ENCODE measurements at regions not wholly inside any gene's neighbourhood (a gene's known extent, or its start where the extent isn't known, plus 50 kb on each side); places are given as distances from the start of the nearest gene placed in this dataset.

DNA sequence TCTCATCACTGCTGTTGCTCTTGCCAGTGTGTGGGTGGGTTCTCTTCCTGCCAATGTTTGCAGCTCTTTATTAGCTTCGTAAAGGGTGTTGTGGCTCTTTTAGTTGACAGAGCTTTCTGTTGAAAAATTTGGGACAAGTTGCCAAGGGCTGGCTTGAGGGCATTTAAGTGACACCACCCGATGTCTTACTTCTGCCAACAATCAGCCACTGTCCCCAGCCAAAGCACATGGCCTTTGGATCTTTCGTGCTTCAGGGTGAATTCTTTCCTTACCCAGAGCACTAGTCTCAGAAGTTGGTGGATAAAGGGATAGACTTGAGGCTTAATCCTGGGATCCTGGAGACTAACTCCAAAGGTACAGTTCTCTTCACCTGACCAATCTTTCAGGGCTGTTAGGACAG lies 113.6 kb downstream of the SOX3 start:
- H3K4me1 ChIP-seq (ENCODE audit: control insufficient read depth, insufficient read depth, low read length) = no peaks in the 10 kb centered on the region
- H3K27me3 ChIP-seq (ENCODE audit: control insufficient read depth, insufficient read depth, low read length) = no peaks in the 10 kb centered on the region
- Mint-ChIP-seq H3K27me3 (ENCODE audit: low read depth in 2 of 2) (no peaks in the 10 kb centered on the region), H3K27ac (no peak overlapping the region), H3K4me1 (no peaks in the 10 kb centered on the region), H3K9me3 (no peaks in the 10 kb centered on the region), H3K36me3 (no peaks in the 10 kb centered on the region), H3K4me3 (no peak overlapping the region)
- H3K27ac ChIP-seq (ENCODE audit: low read length) = no peak overlapping the region
- H3K9me3 ChIP-seq (ENCODE audit: control insufficient read depth, insufficient read depth, low read length) = no peaks in the 10 kb centered on the region
- H3K36me3 ChIP-seq (ENCODE audit: control insufficient read depth, insufficient read depth, low read length) = no peaks in the 10 kb centered on the region
- 90% methylated on average over 1 of the region's 3 CpGs for WGBS (ENCODE audit: insufficient coverage)
- intact Hi-C loops (cut with micrococcal nuclease) = no loop called here
- ATAC-seq = no peak
- TF ChIP-seq, protein P1, sequence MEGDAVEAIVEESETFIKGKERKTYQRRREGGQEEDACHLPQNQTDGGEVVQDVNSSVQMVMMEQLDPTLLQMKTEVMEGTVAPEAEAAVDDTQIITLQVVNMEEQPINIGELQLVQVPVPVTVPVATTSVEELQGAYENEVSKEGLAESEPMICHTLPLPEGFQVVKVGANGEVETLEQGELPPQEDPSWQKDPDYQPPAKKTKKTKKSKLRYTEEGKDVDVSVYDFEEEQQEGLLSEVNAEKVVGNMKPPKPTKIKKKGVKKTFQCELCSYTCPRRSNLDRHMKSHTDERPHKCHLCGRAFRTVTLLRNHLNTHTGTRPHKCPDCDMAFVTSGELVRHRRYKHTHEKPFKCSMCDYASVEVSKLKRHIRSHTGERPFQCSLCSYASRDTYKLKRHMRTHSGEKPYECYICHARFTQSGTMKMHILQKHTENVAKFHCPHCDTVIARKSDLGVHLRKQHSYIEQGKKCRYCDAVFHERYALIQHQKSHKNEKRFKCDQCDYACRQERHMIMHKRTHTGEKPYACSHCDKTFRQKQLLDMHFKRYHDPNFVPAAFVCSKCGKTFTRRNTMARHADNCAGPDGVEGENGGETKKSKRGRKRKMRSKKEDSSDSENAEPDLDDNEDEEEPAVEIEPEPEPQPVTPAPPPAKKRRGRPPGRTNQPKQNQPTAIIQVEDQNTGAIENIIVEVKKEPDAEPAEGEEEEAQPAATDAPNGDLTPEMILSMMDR (IDR thresholded peaks at IDR 0.05) = no peak
- DNase-seq = no peak
- H3K4me3 ChIP-seq (ENCODE audit: low read length) = no peak overlapping the region

DNA sequence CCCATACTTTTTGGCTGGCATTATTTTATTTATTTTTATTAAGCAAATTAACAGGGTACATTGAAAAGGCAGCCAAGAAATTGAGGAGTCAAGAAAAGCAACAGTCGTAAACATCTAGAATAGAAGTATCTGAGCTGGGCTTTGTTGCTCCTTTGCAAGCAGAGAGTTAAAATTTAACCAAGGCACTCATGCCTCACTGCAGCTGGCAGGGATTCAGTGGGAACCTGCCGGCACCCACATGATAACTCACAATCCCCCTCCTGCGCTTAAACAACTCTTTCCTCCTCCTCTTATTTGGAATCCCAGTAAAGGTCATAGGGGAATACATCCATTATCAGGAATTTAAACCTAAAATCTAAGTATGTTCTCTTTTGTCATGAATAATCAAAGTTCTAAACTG lies 115.5 kb downstream of the SOX3 start:
- no peaks in the 10 kb centered on the region for H3K36me3 Mint-ChIP-seq
- no peaks in the 10 kb centered on the region for H3K27me3 Mint-ChIP-seq (ENCODE audit: low read depth in 2 of 2)
- WGBS (ENCODE audit: insufficient coverage) = 80% methylated on average over 3 of the region's 3 CpGs
- intact Hi-C loops (cut with micrococcal nuclease) = no loop called here
- H3K27me3 ChIP-seq (ENCODE audit: control insufficient read depth, insufficient read depth, low read length) = no peaks in the 10 kb centered on the region
- DNase-seq = no peak
- H3K9me3 Mint-ChIP-seq = peaks cover 0 to 7% of the 10 kb centered on the region in 2 donors
- H3K27ac Mint-ChIP-seq = no peak overlapping the region
- no peaks in the 10 kb centered on the region for H3K4me1 ChIP-seq (ENCODE audit: control insufficient read depth, insufficient read depth, low read length)
- no peak overlapping the region for H3K27ac ChIP-seq (ENCODE audit: low read length)
- no peaks in the 10 kb centered on the region for H3K36me3 ChIP-seq (ENCODE audit: control insufficient read depth, insufficient read depth, low read length)
- H3K9me3 ChIP-seq (ENCODE audit: control insufficient read depth, insufficient read depth, low read length) = no peaks in the 10 kb centered on the region
- no peaks in the 10 kb centered on the region for H3K4me1 Mint-ChIP-seq
- TF ChIP-seq, protein P1 (IDR thresholded peaks at IDR 0.05) = no peak
- ATAC-seq = no peak
- H3K4me3 ChIP-seq (ENCODE audit: low read length) = no peak overlapping the region
- no peak overlapping the region for H3K4me3 Mint-ChIP-seq

DNA sequence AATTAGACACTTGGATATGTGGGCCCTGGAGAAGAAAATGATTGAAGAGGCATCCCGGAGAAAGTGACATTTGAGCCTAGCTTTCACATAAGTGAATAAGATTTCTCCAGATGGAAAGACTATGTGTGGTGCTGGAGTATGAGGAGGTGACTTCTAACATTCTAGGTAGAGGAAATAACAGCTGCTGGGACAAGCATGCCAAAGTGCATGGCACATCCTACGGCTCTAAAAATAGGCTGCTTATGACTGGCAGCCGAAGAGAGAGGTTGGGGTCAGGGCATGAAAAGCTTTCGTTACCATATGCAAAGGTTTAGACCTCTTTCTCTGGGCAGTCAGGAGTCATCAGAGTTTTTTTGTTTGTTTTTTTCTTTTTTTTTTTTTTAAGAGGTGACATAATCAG lies 142.0 kb downstream of the SOX3 start:
- WGBS (ENCODE audit: insufficient coverage) = 87% methylated on average over 3 of the region's 4 CpGs
- Mint-ChIP-seq H3K4me1 (no peaks in the 10 kb centered on the region), H3K36me3 (no peaks in the 10 kb centered on the region), H3K27ac (no peak overlapping the region), H3K9me3 (no peaks in the 10 kb centered on the region), H3K27me3 (ENCODE audit: low read depth in 2 of 2) (no peaks in the 10 kb centered on the region), H3K4me3 (no peak overlapping the region)
- TF ChIP-seq, protein P1 (IDR thresholded peaks at IDR 0.05) = no peak
- intact Hi-C loops (cut with micrococcal nuclease) = no loop called here
- Histone ChIP-seq H3K4me3 (ENCODE audit: low read length) (no peak overlapping the region), H3K27me3 (ENCODE audit: control insufficient read depth, insufficient read depth, low read length) (no peaks in the 10 kb centered on the region), H3K9me3 (ENCODE audit: control insufficient read depth, insufficient read depth, low read length) (no peaks in the 10 kb centered on the region), H3K4me1 (ENCODE audit: control insufficient read depth, insufficient read depth, low read length) (no peaks in the 10 kb centered on the region), H3K27ac (ENCODE audit: low read length) (no peak overlapping the region), H3K36me3 (ENCODE audit: control insufficient read depth, insufficient read depth, low read length) (no peaks in the 10 kb centered on the region)
- DNase-seq (no peak), ATAC-seq (no peak)

DNA sequence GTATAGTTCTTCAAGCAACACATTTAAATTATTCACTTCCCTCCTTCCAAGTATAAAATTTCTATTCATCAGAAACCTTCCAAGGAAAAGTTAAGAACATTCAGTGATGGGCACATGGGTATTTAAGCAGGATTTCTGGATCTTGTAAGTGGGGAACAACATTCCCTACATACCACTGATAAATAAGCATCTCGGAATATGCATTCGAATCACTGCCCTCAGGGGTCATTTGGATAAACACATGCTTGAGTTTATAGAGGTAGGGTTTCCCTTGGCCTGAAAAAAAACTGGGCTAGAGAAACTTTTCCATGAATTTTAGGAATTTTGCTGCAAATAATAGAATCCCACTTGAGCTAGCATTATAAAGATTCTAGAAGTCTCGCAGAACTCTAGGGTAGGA lies 143.9 kb downstream of the SOX3 start:
- no peaks in the 10 kb centered on the region for H3K27me3 Mint-ChIP-seq (ENCODE audit: low read depth in 2 of 2)
- Histone ChIP-seq H3K4me3 (ENCODE audit: low read length) (no peak overlapping the region), H3K36me3 (ENCODE audit: control insufficient read depth, insufficient read depth, low read length) (no peaks in the 10 kb centered on the region), H3K4me1 (ENCODE audit: control insufficient read depth, insufficient read depth, low read length) (no peaks in the 10 kb centered on the region), H3K27me3 (ENCODE audit: control insufficient read depth, insufficient read depth, low read length) (no peaks in the 10 kb centered on the region), H3K27ac (ENCODE audit: low read length) (no peak overlapping the region), H3K9me3 (ENCODE audit: control insufficient read depth, insufficient read depth, low read length) (no peaks in the 10 kb centered on the region)
- H3K4me1 Mint-ChIP-seq = no peaks in the 10 kb centered on the region
- intact Hi-C loops (cut with micrococcal nuclease) = no loop called here
- no peak overlapping the region for H3K4me3 Mint-ChIP-seq
- no peak overlapping the region for H3K27ac Mint-ChIP-seq
- ATAC-seq = no peak
- no peaks in the 10 kb centered on the region for H3K36me3 Mint-ChIP-seq
- no peaks in the 10 kb centered on the region for H3K9me3 Mint-ChIP-seq
- no peak for DNase-seq
- 60% methylated on average over 1 of the region's 3 CpGs for WGBS (ENCODE audit: insufficient coverage)
- TF ChIP-seq, protein P1 (IDR thresholded peaks at IDR 0.05) = no peak
